ENCODE measurements at regions not wholly inside any gene's neighbourhood (a gene's known extent, or its start where the extent isn't known, plus 50 kb on each side); places are given as distances from the start of the nearest gene placed in this dataset.

DNA sequence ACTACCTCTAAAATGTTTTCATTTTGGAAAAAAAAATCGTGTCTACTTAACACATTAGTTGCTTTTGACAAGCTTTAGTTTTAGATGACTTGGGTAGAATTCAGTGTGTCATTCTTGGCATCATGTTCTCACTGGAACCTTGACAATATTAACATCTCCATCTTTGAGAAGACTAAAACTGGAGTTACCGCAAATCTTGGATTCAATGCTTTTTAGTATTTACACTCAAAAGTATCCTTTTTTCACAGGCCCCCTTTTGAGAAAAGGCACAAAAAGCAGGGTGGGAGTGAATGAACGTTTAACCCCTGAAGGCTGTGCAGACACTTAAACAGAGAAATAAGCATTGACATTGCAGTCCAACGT is 549.1 kb downstream of the CSNK1G3 start:
- TF ChIP-seq POLR2AphosphoS5 (IDR thresholded peaks at IDR 0.05; ENCODE audit: low read depth, low read length): no peak

DNA sequence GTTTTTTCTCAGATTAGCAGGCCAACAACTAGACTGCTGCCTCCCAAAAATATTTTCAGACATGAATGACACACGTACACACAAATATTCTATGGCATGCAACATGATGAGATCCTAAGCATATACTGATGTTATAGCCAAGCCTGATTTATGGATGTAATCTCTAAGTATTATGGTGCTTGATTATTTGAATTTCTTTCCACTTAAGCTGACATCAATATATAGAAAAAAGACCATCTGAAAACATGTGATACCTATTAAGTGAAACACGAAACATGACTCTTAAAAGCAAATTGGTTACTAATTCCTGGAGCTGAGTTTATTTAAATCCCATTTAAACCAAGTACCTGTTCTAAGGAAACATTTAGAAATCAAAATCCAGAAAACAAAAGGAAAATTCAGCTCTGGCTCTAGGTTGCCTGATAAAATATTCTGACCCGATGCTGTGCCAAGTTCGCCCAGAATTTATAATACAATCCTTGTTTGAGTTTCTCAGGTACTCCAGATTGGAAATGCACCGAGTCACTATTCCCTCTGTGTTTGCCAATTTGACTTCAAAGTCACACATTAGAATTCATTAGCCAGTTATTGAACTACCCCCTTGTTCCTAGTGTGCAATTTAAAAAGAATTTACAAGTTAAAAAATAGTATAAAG is 548.6 kb downstream of the CSNK1G3 start:
- TF ChIP-seq FOXP2 (optimal IDR thresholded peaks at IDR 0.05; ENCODE audit: borderline replicate concordance, extremely low read depth, extremely low read length, insufficient read depth) (no peak), SIN3A (IDR thresholded peaks at IDR 0.05; ENCODE audit: borderline replicate concordance, insufficient read depth, low read length) (no peak), TAF1 (IDR thresholded peaks at IDR 0.05; ENCODE audit: borderline replicate concordance, insufficient read depth, low read length) (no peak), POLR2AphosphoS5 (IDR thresholded peaks at IDR 0.05; ENCODE audit: low read depth, low read length) (no peak)
- TF ChIP-seq, protein P1, sequence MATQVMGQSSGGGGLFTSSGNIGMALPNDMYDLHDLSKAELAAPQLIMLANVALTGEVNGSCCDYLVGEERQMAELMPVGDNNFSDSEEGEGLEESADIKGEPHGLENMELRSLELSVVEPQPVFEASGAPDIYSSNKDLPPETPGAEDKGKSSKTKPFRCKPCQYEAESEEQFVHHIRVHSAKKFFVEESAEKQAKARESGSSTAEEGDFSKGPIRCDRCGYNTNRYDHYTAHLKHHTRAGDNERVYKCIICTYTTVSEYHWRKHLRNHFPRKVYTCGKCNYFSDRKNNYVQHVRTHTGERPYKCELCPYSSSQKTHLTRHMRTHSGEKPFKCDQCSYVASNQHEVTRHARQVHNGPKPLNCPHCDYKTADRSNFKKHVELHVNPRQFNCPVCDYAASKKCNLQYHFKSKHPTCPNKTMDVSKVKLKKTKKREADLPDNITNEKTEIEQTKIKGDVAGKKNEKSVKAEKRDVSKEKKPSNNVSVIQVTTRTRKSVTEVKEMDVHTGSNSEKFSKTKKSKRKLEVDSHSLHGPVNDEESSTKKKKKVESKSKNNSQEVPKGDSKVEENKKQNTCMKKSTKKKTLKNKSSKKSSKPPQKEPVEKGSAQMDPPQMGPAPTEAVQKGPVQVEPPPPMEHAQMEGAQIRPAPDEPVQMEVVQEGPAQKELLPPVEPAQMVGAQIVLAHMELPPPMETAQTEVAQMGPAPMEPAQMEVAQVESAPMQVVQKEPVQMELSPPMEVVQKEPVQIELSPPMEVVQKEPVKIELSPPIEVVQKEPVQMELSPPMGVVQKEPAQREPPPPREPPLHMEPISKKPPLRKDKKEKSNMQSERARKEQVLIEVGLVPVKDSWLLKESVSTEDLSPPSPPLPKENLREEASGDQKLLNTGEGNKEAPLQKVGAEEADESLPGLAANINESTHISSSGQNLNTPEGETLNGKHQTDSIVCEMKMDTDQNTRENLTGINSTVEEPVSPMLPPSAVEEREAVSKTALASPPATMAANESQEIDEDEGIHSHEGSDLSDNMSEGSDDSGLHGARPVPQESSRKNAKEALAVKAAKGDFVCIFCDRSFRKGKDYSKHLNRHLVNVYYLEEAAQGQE (IDR thresholded peaks at IDR 0.05; ENCODE audit: insufficient read depth in 1 of 2, low read depth in 2 of 2, low read length in 2 of 2): no peak

DNA sequence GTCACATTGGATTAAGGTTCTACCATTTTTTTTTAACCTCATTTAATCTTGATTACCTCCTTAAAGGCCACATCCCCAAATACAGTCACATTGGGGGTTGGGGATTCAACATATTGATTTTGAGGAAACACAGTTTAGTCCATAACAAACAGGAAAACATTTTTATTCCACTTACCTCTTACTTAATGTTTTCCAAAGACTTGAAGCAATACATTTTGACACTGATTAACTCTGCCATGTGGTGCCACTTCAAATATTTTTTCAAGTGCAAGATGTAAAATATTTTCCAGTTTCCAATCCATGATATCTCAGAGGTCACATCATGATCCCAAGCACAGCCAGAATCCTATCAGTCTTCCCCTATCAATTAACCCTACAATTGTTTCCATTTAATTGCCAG is 548.0 kb downstream of the CSNK1G3 start:
- TF ChIP-seq TAF1 (IDR thresholded peaks at IDR 0.05; ENCODE audit: borderline replicate concordance, insufficient read depth, low read length): no peak
- TF ChIP-seq, protein P1 (IDR thresholded peaks at IDR 0.05; ENCODE audit: insufficient read depth in 1 of 2, low read depth in 2 of 2, low read length in 2 of 2): no peak
- TF ChIP-seq POLR2AphosphoS5 (IDR thresholded peaks at IDR 0.05; ENCODE audit: low read depth, low read length): no peak
- TF ChIP-seq SIN3A (IDR thresholded peaks at IDR 0.05; ENCODE audit: borderline replicate concordance, insufficient read depth, low read length): no peak
- TF ChIP-seq FOXP2 (optimal IDR thresholded peaks at IDR 0.05; ENCODE audit: borderline replicate concordance, extremely low read depth, extremely low read length, insufficient read depth): no peak

DNA sequence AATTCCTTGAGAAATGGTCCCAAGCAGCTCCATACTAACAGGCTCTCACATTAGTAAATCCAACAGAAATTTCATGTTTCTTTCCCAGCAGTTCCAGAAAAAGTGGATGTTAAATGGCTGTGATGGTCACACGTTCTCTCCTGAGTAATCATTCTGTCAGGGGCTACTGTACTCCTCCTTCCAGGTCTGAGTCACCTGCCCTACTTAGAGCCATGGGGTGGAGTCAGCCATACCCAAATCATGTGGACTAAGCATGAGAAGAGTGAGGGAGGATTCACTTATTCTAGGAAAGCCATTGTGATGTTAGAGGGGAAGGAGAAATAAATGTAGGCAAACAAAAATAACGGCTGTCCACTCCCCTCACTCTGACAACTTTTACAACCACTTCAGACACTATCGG is 547.2 kb downstream of the CSNK1G3 start:
- TF ChIP-seq SIN3A (IDR thresholded peaks at IDR 0.05; ENCODE audit: borderline replicate concordance, insufficient read depth, low read length): no peak
- no peak for TF ChIP-seq TAF1 (IDR thresholded peaks at IDR 0.05; ENCODE audit: borderline replicate concordance, insufficient read depth, low read length)
- no peak for TF ChIP-seq POLR2AphosphoS5 (IDR thresholded peaks at IDR 0.05; ENCODE audit: low read depth, low read length)
- TF ChIP-seq FOXP2 (optimal IDR thresholded peaks at IDR 0.05; ENCODE audit: borderline replicate concordance, extremely low read depth, extremely low read length, insufficient read depth): no peak
- TF ChIP-seq, protein P1 (IDR thresholded peaks at IDR 0.05; ENCODE audit: insufficient read depth in 1 of 2, low read depth in 2 of 2, low read length in 2 of 2): no peak

DNA sequence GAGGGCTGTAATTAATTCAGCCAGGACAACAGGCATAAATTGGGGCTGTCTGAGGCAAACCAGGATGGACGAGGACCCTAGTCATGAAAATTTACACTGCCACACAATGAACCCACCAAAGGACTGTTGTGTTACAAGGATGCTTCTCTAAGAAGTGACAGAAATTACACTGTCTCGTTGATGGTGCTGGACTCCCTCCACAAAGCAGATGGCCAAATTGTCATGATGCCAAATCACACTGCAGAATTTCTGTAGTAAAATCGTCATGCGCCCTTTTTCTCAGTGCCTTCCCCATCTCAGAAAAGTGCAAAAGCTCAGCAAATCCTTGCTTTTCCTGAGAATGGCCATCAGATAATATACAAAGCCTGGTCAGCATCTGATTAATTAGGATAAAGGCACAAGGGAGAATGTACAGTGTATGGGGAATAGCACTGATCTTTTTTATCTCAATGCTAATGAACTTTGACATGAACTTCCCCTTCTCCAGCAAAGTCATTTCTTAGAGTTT is 545.8 kb downstream of the CSNK1G3 start:
- TF ChIP-seq TAF1 (IDR thresholded peaks at IDR 0.05; ENCODE audit: borderline replicate concordance, insufficient read depth, low read length) (no peak), SIN3A (IDR thresholded peaks at IDR 0.05; ENCODE audit: borderline replicate concordance, insufficient read depth, low read length) (no peak), POLR2AphosphoS5 (IDR thresholded peaks at IDR 0.05; ENCODE audit: low read depth, low read length) (no peak), FOXP2 (optimal IDR thresholded peaks at IDR 0.05; ENCODE audit: borderline replicate concordance, extremely low read depth, extremely low read length, insufficient read depth) (no peak)
- TF ChIP-seq, protein P1 (IDR thresholded peaks at IDR 0.05; ENCODE audit: insufficient read depth in 1 of 2, low read depth in 2 of 2, low read length in 2 of 2): no peak
